GM12878 (cell line): ENCODE measurements at regions not wholly inside any gene's neighbourhood (a gene's known extent, or its start where the extent isn't known, plus 50 kb on each side); places are given as distances from the start of the nearest gene placed in this dataset.

Source experiments
- ATAC-seq: fragments of 200-7000 bp; cut with Tn5 transposase; 3 replicates; pipeline ENCODE4 v1.9.1; 2020; ENCODE audit warnings: mild to moderate bottlenecking, moderate library complexity
- BruUV-seq: library from RNA; stranded (reverse); fragments of 400-500 nt; replicated peaks from 2 replicates; lab custom pipeline; 2021; lab: Mats Ljungman, UMichigan
- CTCF ChIA-PET: fragments of 300-600 bp; sonication (Branson Sonifier 250); formaldehyde crosslinking; extraction: SDS; loops from one replicate; lab custom pipeline; 2021; ENCODE audit warnings: inconsistent platforms; lab: Yijun Ruan, JAX
- POLR2A ChIA-PET: fragments of 350-600 bp; formaldehyde crosslinking; extraction: SDS; loops from one replicate; lab custom pipeline; 2021; ENCODE audit warnings: inconsistent platforms; lab: Charles Lee
- RAD21 ChIA-PET: fragments of 300-600 bp; sonication (Branson Sonifier 250); formaldehyde crosslinking; loops from one replicate; lab custom pipeline; 2023; ENCODE audit warnings: antibody characterized with exemption; ENCODE audit not compliant: unreplicated experiment; lab: Charles Lee
- SMC1A ChIA-PET: fragments of 300-600 bp; sonication (Branson Sonifier 250); formaldehyde crosslinking; loops from one replicate; lab custom pipeline; 2023; ENCODE audit not compliant: unreplicated experiment, uncharacterized antibody; lab: Charles Lee
- DNase-seq: peaks from one replicate; pipeline ENCODE4 v3.0.0-alpha.2; 2011; ENCODE audit warnings: low read depth, low spot score
- FAIRE-seq: peaks from 3 replicates; lab custom pipeline; 2011; peaks lifted over from hg19 to GRCh38; lab: Jason Lieb, UNC
- H2AFZ ChIP-seq: 2 replicates; pipeline ENCODE4 v1.6.0; 2011; ENCODE audit warnings: low read depth, low read length, control low read depth; ENCODE audit not compliant: control insufficient read depth
- H3K27ac ChIP-seq: 2 replicates; pipeline ENCODE4 v1.5.1; 2011; ENCODE audit warnings: control low read depth; ENCODE audit not compliant: control insufficient read depth, insufficient read depth
- H3K27me3 ChIP-seq, 2 experiments: replicated peaks in 1 of 2; 2 replicates each; pipeline versions ENCODE4 v1.6.0 to v1.6.1; 2011; ENCODE audit warnings: low read length in 1 of 2; ENCODE audit not compliant: control insufficient read depth in 2 of 2, insufficient read depth in 2 of 2
- H3K36me3 ChIP-seq, 2 experiments: 2 replicates each; pipeline ENCODE4 v1.5.1; 2011; ENCODE audit warnings: low read length in 1 of 2; ENCODE audit not compliant: control insufficient read depth in 2 of 2, insufficient read depth in 2 of 2
- H3K4me1 ChIP-seq: 2 replicates; pipeline ENCODE4 v1.6.1; 2011; ENCODE audit warnings: mild to moderate bottlenecking, low read length, moderate library complexity, mixed read lengths; ENCODE audit not compliant: control insufficient read depth, insufficient read depth
- H3K4me2 ChIP-seq: 2 replicates; pipeline ENCODE4 v1.6.0; 2011; ENCODE audit warnings: control low read depth; ENCODE audit not compliant: control insufficient read depth, insufficient read depth
- H3K4me3 ChIP-seq: fragments of 200-600 bp; sonication (generic); 2 replicates; pipeline ENCODE4 v1.5.1; 2016
- H3K79me2 ChIP-seq: 2 replicates; pipeline ENCODE4 v1.6.0; 2011; ENCODE audit warnings: low read length; ENCODE audit not compliant: control insufficient read depth, insufficient read depth
- H3K9ac ChIP-seq: 2 replicates; pipeline ENCODE4 v1.8.0; 2011; ENCODE audit warnings: low read length, control low read depth, mixed read lengths; ENCODE audit not compliant: control insufficient read depth, insufficient read depth
- H3K9me3 ChIP-seq: replicated peaks from 3 replicates; pipeline ENCODE4 v1.5.1; 2011; ENCODE audit warnings: mild to moderate bottlenecking, low read length; ENCODE audit not compliant: control insufficient read depth, insufficient read depth
- H4K20me1 ChIP-seq: 2 replicates; pipeline ENCODE4 v1.6.0; 2011; ENCODE audit not compliant: control insufficient read depth, insufficient read depth
- CBFB ChIP-seq: IDR thresholded peaks from 2 replicates; pipeline ENCODE4 v1.6.1; 2016; ENCODE audit warnings: antibody characterized with exemption, low read depth
- IRF4 ChIP-seq: IDR thresholded peaks from 2 replicates; pipeline ENCODE4 v1.6.1; 2011; ENCODE audit warnings: low read depth, low read length
- MYB ChIP-seq: fragments of 150-350 bp; IDR thresholded peaks from 2 replicates; pipeline ENCODE4 v1.6.1; 2014; ENCODE audit warnings: mild to moderate bottlenecking, low read depth, low read length, borderline replicate concordance
- NFYB ChIP-seq: IDR thresholded peaks from 2 replicates; pipeline ENCODE4 v1.6.1; 2011; ENCODE audit warnings: low read depth, mild to moderate bottlenecking, low read length, improper control_type of control experiment, moderate library complexity; ENCODE audit not compliant: insufficient read depth
- SREBF1 ChIP-seq: IDR thresholded peaks from 2 replicates; pipeline ENCODE4 v1.6.1; 2012; ENCODE audit warnings: mild to moderate bottlenecking, low read length
- SRF ChIP-seq, 2 experiments: IDR thresholded peaks; 2 replicates each; pipeline ENCODE4 v1.6.1; 2011; ENCODE audit warnings: low read depth in 2 of 2, low read length in 2 of 2, mild to moderate bottlenecking in 1 of 2, moderate library complexity in 1 of 2
- TBL1XR1 ChIP-seq: IDR thresholded peaks from 2 replicates; pipeline ENCODE4 v1.6.1; 2012; ENCODE audit warnings: low read depth, low read length, improper control_type of control experiment
- ZBED1 ChIP-seq: IDR thresholded peaks from 2 replicates; pipeline ENCODE4 v1.6.1; 2016; ENCODE audit warnings: borderline replicate concordance
- WGBS: methylation state at CpG from one replicate; pipeline ENCODE4 v1.1.6; 2016; ENCODE audit warnings: low lambda C conversion rate; ENCODE audit not compliant: insufficient replicate concordance, insufficient coverage; ENCODE audit errors: missing lambda C conversion rate; 5-methylcytosine and 5-hydroxymethylcytosine counted together
- in situ Hi-C: fragments of 300-500 bp; cut with MboI; formaldehyde crosslinking; loops from 9 replicates; pipeline ENCODE4 v1.14.3; 2018; ENCODE audit warnings: mixed read lengths
- intact Hi-C: fragments of 100-400 bp; cut with micrococcal nuclease; formaldehyde crosslinking; loops from one replicate; pipeline ENCODE4 v1.14.2; 2022; ENCODE audit not compliant: unreplicated experiment
- TF ChIP-seq, protein P1 (sequence below): fragments of 450-650 bp; IDR thresholded peaks from 2 replicates; pipeline ENCODE4 v1.6.1; 2016; ENCODE audit warnings: mild to moderate bottlenecking
- TF ChIP-seq, protein P2 (sequence below): fragments of 450-650 bp; formaldehyde crosslinking; IDR thresholded peaks from 2 replicates; pipeline ENCODE4 v1.4.0; 2022; ENCODE audit warnings: mild to moderate bottlenecking, moderate library complexity

DNA sequence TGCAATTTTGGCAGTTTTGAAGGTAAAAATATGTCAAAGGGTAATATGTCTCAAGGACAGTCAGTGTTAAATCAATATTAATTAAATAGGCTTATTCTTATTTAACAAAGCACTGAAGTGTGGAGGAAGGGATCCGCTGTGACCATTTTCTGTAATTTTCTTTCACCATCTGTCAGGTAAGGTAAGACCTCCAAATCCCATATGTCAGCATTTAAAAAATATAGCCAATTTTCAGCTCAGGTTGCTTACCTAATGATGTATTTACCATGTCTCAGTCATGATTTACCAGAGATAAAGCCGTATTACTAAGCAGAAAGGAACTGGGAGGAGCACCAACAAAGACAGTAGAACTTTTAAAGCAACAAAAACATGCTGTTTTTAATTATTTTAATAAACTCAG, 683.9 kb downstream of the CCSER2 start:
- H3K27me3 ChIP-seq = no peaks in the 10 kb centered on the region
- ChIA-PET RAD21 (no interaction called here), SMC1A (interaction anchor here (1.1 kb wide), 1 partner anchor 11 kb away, joined by 5 read pairs; no protein-coding TSS in a partner anchor)
- no peaks in the 10 kb centered on the region for H3K9me3 ChIP-seq
- in situ Hi-C loops = no loop called here
- H3K4me1 ChIP-seq = no peaks in the 10 kb centered on the region
- no peak for FAIRE-seq
- H3K36me3 ChIP-seq = no peaks in the 10 kb centered on the region
- H3K27ac ChIP-seq = no peak overlapping the region
- no peak overlapping the region for H3K9ac ChIP-seq
- H2AFZ ChIP-seq = no peak overlapping the region
- no peak for TF ChIP-seq NFYB
- TF ChIP-seq SRF (IDR thresholded peaks at IDR 0.05; ENCODE audit: low read depth in 2 of 2, low read length in 2 of 2) = no peak
- no peak for TF ChIP-seq MYB
- TF ChIP-seq, protein P1, sequence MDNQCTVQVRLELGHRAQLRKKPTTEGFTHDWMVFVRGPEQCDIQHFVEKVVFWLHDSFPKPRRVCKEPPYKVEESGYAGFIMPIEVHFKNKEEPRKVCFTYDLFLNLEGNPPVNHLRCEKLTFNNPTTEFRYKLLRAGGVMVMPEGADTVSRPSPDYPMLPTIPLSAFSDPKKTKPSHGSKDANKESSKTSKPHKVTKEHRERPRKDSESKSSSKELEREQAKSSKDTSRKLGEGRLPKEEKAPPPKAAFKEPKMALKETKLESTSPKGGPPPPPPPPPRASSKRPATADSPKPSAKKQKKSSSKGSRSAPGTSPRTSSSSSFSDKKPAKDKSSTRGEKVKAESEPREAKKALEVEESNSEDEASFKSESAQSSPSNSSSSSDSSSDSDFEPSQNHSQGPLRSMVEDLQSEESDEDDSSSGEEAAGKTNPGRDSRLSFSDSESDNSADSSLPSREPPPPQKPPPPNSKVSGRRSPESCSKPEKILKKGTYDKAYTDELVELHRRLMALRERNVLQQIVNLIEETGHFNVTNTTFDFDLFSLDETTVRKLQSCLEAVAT = no peak
- TF ChIP-seq, protein P2, sequence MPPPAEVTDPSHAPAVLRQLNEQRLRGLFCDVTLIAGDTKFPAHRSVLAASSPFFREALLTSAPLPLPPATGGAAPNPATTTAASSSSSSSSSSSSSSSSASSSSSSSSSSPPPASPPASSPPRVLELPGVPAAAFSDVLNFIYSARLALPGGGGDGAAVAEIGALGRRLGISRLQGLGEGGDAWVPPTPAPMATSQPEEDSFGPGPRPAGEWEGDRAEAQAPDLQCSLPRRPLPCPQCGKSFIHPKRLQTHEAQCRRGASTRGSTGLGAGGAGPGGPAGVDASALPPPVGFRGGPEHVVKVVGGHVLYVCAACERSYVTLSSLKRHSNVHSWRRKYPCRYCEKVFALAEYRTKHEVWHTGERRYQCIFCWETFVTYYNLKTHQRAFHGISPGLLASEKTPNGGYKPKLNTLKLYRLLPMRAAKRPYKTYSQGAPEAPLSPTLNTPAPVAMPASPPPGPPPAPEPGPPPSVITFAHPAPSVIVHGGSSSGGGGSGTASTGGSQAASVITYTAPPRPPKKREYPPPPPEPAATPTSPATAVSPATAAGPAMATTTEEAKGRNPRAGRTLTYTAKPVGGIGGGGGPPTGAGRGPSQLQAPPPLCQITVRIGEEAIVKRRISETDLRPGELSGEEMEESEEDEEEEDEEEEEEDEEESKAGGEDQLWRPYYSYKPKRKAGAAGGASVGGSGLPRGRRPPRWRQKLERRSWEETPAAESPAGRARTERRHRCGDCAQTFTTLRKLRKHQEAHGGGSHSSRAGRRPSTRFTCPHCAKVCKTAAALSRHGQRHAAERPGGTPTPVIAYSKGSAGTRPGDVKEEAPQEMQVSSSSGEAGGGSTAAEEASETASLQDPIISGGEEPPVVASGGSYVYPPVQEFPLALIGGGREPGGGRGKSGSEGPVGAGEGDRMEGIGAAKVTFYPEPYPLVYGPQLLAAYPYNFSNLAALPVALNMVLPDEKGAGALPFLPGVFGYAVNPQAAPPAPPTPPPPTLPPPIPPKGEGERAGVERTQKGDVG (CRISPR knock-in tag) = no peak
- TF ChIP-seq TBL1XR1 = no peak
- TF ChIP-seq ZBED1 = no peak
- no peak for TF ChIP-seq IRF4
- TF ChIP-seq SREBF1 = no peak
- no peak for TF ChIP-seq CBFB
- TF ChIP-seq, all 136 proteins: peak for 0
- POLR2A ChIA-PET = interaction anchor here (0.6 to 0.7 kb wide), 2 partner anchors 27 to 90 kb away, joined by 4 read pairs; no protein-coding TSS in a partner anchor
- intact Hi-C loops = no loop called here
- ATAC-seq (no peak), DNase-seq (no peak)
- no peak overlapping the region for H3K4me2 ChIP-seq
- CTCF ChIA-PET = no interaction called here
- no peaks in the 10 kb centered on the region for H4K20me1 ChIP-seq
- no TSS peak for BruUV-seq
- H3K79me2 ChIP-seq = no peaks in the 10 kb centered on the region
- no peak overlapping the region for H3K4me3 ChIP-seq
- 38% methylated on average over 2 of the region's 2 CpGs for WGBS
